ENCODE measurements at regions not wholly inside any gene's neighbourhood (a gene's known extent, or its start where the extent isn't known, plus 50 kb on each side); places are given as distances from the start of the nearest gene placed in this dataset.

GRCh38 chr3:177724020-177724638, 526.8 kb upstream of the TBL1XR1 start:
- peak in 4 of 5 donors; percentile 16 to 50 (median 34) for DNase-seq
- 30 to 45% (median 35%) methylated on average over 6 of the region's 6 CpGs for WGBS, 3 donors
- Histone ChIP-seq H3K36me3 (no peaks in the 10 kb centered on the region), H3K27me3 (no peaks in the 10 kb centered on the region), H3K4me1 (ENCODE audit: insufficient read depth) (peaks cover 7% of the 10 kb centered on the region), H3K9me3 (no peaks in the 10 kb centered on the region), H3K27ac (no peak overlapping the region), H3K4me3 (no peak overlapping the region)
- intact Hi-C loops (cut with DNase I): no loop called here
- TF ChIP-seq POLR2A (IDR thresholded peaks at IDR 0.05): no peak
- no peak for TF ChIP-seq EP300 (IDR thresholded peaks at IDR 0.05)
- TF ChIP-seq CTCF (IDR thresholded peaks at IDR 0.05): no peak

- WGBS, 3 donors: 86 to 92% (median 88%) methylated on average over 1 of the region's 1 CpG
Measured at GRCh38 chr3:177725165-177725564, 527.9 kb upstream of the TBL1XR1 start.

GRCh38 chr3:177726807-177727206, 529.5 kb upstream of the TBL1XR1 start:
- WGBS, 3 donors: 93 to 98% (median 97%) methylated on average over 3 of the region's 3 CpGs
- no peak overlapping the region for H3K4me3 ChIP-seq
- no peaks in the 10 kb centered on the region for H3K9me3 ChIP-seq
- peaks cover 12% of the 10 kb centered on the region for H3K4me1 ChIP-seq (ENCODE audit: insufficient read depth)
- no peak for DNase-seq
- no peak overlapping the region for H3K27ac ChIP-seq
- intact Hi-C loops (cut with DNase I): no loop called here
- TF ChIP-seq EP300 (IDR thresholded peaks at IDR 0.05) (no peak), CTCF (IDR thresholded peaks at IDR 0.05) (no peak), POLR2A (IDR thresholded peaks at IDR 0.05) (no peak)
- no peaks in the 10 kb centered on the region for H3K36me3 ChIP-seq
- H3K27me3 ChIP-seq: no peaks in the 10 kb centered on the region

More at GRCh38 chr3:177725165-177725564, 527.9 kb upstream of the TBL1XR1 start:
- Histone ChIP-seq H3K4me3 (no peak overlapping the region), H3K9me3 (no peaks in the 10 kb centered on the region), H3K36me3 (no peaks in the 10 kb centered on the region), H3K27ac (no peak overlapping the region), H3K27me3 (no peaks in the 10 kb centered on the region), H3K4me1 (ENCODE audit: insufficient read depth) (peaks cover 9% of the 10 kb centered on the region)
- intact Hi-C loops (cut with DNase I): no loop called here
- TF ChIP-seq EP300 (IDR thresholded peaks at IDR 0.05) (no peak), POLR2A (IDR thresholded peaks at IDR 0.05) (no peak), CTCF (IDR thresholded peaks at IDR 0.05) (no peak)
- no peak for DNase-seq

GRCh38 chr3:177729956-177730681, 532.8 kb upstream of the TBL1XR1 start:
- peak in 2 of 5 donors; percentile 41 for DNase-seq
- no peak overlapping the region for H3K4me3 ChIP-seq

More at GRCh38 chr3:177729956-177730681, 532.8 kb upstream of the TBL1XR1 start:
- peaks cover 8% of the 10 kb centered on the region for H3K4me1 ChIP-seq (ENCODE audit: insufficient read depth)
- H3K27me3 ChIP-seq: no peaks in the 10 kb centered on the region
- WGBS, 3 donors: 34 to 53% (median 42%) methylated on average over 14 of the region's 14 CpGs
- intact Hi-C loops (cut with DNase I): no loop called here
- TF ChIP-seq CTCF (IDR thresholded peaks at IDR 0.05): no peak
- TF ChIP-seq EP300 (IDR thresholded peaks at IDR 0.05): no peak
- no peak for TF ChIP-seq POLR2A (IDR thresholded peaks at IDR 0.05)
- H3K9me3 ChIP-seq: no peaks in the 10 kb centered on the region
- peak overlapping the region in 1 of 2 donors; percentile 9 for H3K27ac ChIP-seq
- no peaks in the 10 kb centered on the region for H3K36me3 ChIP-seq

Measured in ovary (tissue), 7 donors.